Fibroblast of lung (primary cell): ENCODE measurements at regions not wholly inside any gene's neighbourhood (a gene's known extent, or its start where the extent isn't known, plus 50 kb on each side); places are given as distances from the start of the nearest gene placed in this dataset.

Source experiments
- CTCF ChIP-seq, 2 donors: IDR thresholded peaks in 1 of 2; conservative IDR thresholded peaks in 1 of 2; 1 replicate in 1 of 2; 2 replicates in 1 of 2; pipeline ENCODE4 v1.5.1; 2011 to 2012; ENCODE audit warnings: low read length in 2 of 2, control low read depth in 1 of 2, inconsistent platforms in 1 of 2, low read depth in 1 of 2, mild to moderate bottlenecking in 1 of 2
- EZH2 ChIP-seq: IDR thresholded peaks from 2 replicates; pipeline ENCODE4 v1.5.1; 2012; ENCODE audit warnings: low read length, control low read depth, mild to moderate bottlenecking; ENCODE audit errors: missing control alignments

GRCh38 chr18:22667616-22668422 lies 250.1 kb upstream of the CTAGE1 start:
- TF ChIP-seq CTCF (conservative IDR thresholded peaks at IDR 0.05 in 1 of 2, IDR thresholded peaks at IDR 0.05 in 1 of 2; ENCODE audit: low read depth in 1 of 2, low read length in 2 of 2) (no peak), EZH2 (no peak)
